ENCODE measurements at regions not wholly inside any gene's neighbourhood (a gene's known extent, or its start where the extent isn't known, plus 50 kb on each side); places are given as distances from the start of the nearest gene placed in this dataset.

DNA sequence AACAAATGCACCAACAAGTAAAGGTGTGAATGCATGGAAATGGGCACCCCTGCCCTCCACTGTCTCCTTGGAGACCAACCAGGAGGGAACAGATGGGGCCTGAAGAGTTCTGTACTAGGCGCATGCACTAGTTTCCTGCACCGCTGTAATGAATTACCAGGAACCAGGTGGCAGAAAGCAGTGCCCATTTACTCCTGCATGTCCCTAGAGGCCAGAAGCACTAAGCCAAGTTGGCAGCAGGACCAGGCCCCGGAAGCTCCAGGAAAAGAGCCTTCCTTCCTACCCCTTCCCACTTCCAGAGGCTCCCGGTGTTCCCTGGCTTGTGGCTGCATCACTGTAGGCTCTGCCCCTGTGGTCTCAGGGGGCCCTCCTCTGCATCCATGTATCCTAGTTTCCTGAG, 237.5 kb upstream of the PPP2R2D start:
- TF ChIP-seq CTCF (IDR thresholded peaks at IDR 0.05) (no peak), POLR2A (IDR thresholded peaks at IDR 0.05) (no peak)

Measured in body of pancreas (tissue), 4 donors.